Stimulated activated CD4-positive, alpha-beta T cell treated with anti-CD3 and anti-CD28 coated beads, TNF-alpha, amount 100 ng/mL, for 48 hours (primary cell): ENCODE measurements at regions not wholly inside any gene's neighbourhood (a gene's known extent, or its start where the extent isn't known, plus 50 kb on each side); places are given as distances from the start of the nearest gene placed in this dataset.
"Not testable (repeated sequence)": the region's sequence is repeated elsewhere in the genome, so short reads cannot be mapped to it uniquely, and the experiment has no call there.

Experiments used
- DNase-seq, 3 donors: peaks; one replicate each; pipeline ENCODE4 v3.0.0-alpha.2; 2020; ENCODE audit warnings: low read depth in 3 of 3

DNA sequence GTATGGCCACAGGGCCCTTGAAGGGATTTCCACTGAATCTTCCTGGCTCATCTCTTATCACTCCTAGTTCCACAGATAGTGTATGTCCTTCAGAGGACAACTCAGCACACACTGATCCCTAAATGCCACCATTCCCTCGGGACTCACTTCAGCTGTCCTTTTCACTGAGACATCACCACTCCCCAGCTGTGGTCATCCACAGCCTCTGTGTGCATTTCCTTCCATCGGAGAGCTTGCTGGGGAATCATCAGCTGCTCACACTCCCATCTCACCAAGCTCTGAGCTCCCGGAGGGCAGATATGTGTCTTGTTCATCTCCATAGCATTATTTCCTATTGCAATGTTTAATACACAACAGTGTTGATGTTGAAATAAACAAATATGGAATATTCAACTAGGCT, 759.5 kb downstream of the RNF144A start:
- no peak for DNase-seq

- no peak for DNase-seq
Measured at GRCh38 chr2:7681881-7682461, 764.8 kb downstream of the RNF144A start.

GRCh38 chr2:7683196-7683595, 766.0 kb downstream of the RNF144A start:
- no peak for DNase-seq

DNA sequence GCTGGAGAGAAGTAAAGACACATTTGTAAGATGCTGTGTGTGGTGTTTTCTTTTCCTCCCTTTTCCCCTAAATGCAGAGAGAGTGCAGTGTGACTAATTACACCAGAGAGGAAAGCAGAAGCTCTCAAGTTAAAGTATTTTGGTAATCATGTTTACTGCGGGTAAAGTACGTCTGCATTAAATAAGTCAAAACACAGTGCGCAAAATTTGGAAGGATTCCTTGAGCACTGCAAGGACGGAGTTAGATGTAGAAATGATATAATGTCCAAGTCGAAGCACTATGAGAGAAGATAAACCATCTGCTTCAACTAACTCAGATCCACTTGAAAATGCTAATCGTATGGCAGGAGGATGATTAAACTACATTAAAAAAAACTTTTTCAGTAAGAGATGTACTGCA, 766.5 kb downstream of the RNF144A start:
- DNase-seq: no peak

- no peak for DNase-seq
Measured at GRCh38 chr2:7685342-7686015, 768.3 kb downstream of the RNF144A start.

- no peak for DNase-seq
Measured at GRCh38 chr2:7686016-7686385, 768.8 kb downstream of the RNF144A start.

DNA sequence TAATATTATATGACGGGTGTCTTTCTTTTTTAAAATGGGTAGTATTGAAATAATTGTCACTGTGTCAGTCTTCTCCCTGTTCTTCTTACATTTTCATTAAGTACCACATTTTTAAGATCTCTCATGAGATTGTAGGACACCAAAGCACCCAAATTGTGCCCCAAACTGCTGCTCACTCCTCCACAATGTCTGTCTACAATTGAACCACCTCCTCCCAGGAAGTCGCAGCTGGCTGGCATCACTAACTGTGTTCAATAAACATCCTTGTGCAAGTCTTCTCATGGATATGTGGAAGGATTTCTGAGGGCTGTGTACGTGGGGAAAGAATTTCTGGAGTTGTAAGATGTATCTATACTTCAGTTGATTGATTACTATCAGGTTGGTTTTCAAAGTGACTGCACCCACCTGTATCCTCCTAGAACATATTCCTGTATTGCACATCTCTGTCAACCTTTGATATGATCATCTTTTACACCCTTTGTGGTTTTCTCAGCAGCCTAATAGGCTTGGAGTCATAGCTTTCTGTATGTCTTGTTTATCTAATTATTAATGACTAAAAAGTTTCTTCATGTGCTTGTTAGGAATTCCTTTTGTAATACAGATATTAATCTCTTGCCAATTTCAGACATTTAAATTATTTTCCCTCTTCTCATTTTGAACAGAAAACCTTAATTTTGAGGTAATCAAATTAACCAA, 774.9 kb downstream of the RNF144A start:
- no peak for DNase-seq

DNA sequence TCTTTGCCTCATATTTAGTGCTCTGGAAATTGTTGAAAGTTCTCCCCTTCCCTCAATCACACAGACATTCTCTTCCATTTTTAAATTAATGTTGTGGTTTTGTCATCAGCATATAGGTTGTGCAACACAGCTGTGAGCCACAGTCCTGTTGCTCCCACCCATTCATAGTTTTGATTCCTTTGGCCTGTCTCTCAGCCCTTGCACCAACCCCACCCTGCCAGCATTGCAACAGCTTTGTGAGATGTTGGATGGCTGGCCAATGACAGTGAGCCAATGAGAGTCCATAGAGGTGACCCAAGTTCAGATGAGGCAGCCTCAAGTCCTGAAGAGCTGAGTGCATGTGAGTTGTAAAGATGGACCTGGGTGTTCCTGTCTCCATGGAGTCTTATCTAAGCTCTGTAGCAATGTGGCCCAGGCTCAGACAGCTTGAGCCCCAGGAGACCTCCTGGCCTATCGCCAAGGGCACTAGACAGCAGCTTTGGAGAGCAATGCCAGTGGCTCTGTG, 775.5 kb downstream of the RNF144A start:
- no peak for DNase-seq

DNA sequence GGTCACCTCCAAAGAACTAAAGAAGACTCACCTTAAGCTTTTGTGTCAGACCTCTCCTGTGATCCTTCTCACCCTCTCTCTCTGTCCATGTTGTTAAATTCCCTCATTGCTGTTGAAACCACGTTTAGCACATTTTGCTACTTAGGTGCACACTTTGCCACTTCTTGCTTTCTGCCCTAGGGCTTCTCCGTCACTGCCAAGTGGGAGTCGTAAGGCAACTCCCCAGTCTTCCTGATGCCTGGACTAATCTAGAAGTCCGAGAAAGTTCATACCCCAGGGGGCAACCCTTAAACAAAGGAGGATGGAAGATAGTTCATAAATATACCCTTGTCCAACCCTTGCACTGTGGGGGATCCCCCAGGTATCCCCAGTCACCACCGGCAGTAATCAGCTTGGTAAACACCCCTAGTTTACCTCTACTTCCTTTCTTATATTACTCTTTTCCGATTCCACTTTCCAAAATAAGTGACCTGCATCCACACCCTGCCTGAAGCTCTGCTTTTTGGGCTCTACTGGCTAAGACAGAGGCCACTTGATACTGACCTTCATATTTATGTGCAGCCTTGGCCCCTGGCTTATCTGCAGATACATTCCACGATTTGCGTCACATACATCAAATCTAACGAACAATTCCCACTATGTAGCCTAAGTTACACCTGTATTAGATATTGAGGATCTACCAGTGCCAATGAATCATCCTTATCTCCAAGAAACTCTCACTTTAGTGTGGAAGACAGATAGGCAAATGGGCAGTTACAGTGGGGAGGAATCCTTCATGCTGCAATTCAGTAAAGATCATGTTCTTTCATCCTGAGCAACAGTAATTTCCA, 776.2 kb downstream of the RNF144A start:
- DNase-seq: no peak

- no peak for DNase-seq
Measured at GRCh38 chr2:7694076-7694985, 777.1 kb downstream of the RNF144A start.

GRCh38 chr2:7696556-7696955, 779.3 kb downstream of the RNF144A start:
- not testable (repeated sequence) for DNase-seq

DNA sequence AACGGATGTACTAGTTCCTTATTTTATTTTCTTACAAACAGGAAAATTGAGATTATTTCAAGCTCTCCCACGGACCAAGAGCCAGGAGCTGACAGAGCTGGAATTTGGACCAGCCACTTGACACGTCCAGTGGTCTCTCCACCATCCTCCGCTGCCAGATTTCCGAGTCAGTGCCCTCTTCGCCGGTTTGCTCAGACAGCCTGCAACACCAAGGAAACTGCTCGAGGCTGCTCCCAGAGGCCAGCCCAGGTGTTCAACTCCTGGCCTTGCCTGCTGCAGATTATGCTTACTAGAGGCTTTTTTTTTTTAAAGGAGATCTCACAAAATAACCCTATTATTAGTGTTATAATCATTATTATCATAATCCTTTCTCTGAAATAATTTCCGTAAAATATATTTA, 779.8 kb downstream of the RNF144A start:
- DNase-seq: no peak

- DNase-seq: no peak
Measured at GRCh38 chr2:7701791-7702190, 784.6 kb downstream of the RNF144A start.

DNA sequence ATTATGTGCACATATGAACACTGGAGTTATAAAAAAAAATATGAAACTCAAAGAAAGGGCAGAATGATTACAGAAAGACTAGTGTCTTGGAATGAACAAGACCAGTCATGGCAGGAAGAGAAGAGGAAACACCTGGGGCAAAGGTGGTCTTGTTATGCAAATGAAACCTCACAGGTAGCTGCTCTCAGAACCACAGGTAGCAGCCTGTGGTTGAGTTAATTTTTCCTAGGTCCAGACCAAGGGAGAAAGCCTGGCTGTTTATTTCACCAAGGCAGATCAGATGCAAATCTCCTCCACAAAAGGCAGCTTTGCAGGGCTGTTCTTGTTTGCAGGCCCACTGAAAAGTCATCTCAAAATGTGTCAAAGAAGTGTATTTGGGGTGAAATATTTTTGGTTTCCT, 785.8 kb downstream of the RNF144A start:
- DNase-seq: no peak

GRCh38 chr2:7703543-7704144, 786.4 kb downstream of the RNF144A start:
- DNase-seq: no peak

GRCh38 chr2:7704296-7704865, 787.2 kb downstream of the RNF144A start:
- DNase-seq: no peak

DNA sequence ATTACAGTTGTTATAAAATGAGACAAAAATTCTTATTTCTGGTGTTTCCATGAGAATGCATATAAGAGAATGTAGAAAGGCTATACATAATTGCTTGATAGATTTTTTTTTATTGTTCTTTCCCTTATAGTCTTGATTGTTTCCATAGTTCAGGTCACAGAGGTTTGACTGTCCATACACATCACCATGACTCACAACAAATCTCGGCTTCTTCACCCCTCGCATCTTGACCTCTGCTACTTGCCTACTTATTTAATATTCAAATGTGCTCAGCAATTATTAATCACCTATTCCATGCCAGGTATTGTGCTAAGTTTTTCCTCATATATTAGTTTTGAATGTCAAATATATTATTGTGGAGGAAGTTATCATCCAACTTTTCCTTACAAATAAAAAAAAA, 789.6 kb downstream of the RNF144A start:
- DNase-seq: no peak

DNA sequence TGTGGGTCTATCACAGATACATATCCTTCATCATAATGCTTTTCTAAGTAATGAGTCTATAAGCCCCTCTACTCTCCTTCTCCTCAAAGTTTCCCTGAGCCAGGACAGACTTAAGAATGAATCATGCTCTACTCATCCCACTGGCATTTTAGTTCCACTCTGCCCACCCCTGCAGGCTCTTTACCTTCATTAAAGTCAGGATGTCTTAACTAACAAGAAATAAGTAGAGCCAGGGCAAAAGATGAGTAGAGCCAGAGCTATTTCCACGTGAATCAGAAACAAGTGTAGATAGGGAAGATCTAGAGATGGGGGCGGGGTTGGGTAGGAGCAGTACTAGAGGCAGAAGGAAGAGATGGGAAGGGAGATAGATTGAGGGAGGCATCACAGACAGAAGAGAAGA, 790.5 kb downstream of the RNF144A start:
- DNase-seq: no peak

- DNase-seq: no peak
Measured at GRCh38 chr2:7709907-7710306, 792.7 kb downstream of the RNF144A start.

- DNase-seq: no peak
Measured at GRCh38 chr2:7711167-7711566, 794.0 kb downstream of the RNF144A start.
